ENCODE measurements at regions not wholly inside any gene's neighbourhood (a gene's known extent, or its start where the extent isn't known, plus 50 kb on each side); places are given as distances from the start of the nearest gene placed in this dataset.

DNA sequence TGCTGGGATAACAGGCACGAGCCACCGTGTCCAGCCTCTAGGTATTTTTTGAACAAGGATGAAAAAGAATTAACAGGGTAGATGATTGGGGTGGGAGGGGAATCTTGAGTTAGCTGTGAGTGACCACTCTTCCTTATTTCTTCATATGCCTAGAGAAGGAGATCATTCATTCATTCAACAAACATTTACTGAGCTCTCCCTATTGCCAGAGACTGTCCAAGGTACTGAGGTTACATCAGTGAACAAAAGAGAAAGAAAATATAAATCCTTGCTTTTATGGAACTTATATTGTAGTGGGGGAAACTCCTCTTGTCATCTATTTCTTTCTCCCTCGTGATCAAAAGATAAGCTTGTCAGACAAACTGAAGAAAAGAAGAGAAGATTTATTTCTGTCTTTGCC lies 62.9 kb downstream of the S1PR1 start:
- no peak overlapping the region for H3K4me3 ChIP-seq (ENCODE audit: low read length)
- no peak for TF ChIP-seq CTCF (IDR thresholded peaks at IDR 0.05; ENCODE audit: insufficient read depth, low read depth, low read length, missing control alignments)
- DNase-seq (ENCODE audit: low read depth) = no peak

DNA sequence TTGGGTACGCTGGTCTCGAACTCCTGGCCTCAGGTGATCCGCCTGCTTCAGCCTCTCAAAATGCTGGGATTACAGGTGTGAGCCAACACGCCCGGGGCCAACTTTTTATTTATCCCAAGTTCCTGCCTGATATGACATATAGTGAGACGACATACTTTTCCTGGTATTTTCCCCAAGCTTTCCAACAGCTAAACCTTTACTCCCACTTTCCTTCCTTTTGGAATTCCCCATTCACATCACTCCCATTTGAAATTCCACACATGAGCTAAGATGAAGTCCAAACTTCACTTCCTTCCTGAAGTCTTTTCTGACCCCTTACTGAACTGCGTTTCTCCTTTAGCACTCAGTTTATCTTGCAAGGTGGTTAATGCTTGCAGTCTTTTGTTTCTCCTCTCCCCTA lies 64.1 kb downstream of the S1PR1 start:
- no peak for TF ChIP-seq CTCF (IDR thresholded peaks at IDR 0.05; ENCODE audit: insufficient read depth, low read depth, low read length, missing control alignments)
- DNase-seq (ENCODE audit: low read depth) = no peak

DNA sequence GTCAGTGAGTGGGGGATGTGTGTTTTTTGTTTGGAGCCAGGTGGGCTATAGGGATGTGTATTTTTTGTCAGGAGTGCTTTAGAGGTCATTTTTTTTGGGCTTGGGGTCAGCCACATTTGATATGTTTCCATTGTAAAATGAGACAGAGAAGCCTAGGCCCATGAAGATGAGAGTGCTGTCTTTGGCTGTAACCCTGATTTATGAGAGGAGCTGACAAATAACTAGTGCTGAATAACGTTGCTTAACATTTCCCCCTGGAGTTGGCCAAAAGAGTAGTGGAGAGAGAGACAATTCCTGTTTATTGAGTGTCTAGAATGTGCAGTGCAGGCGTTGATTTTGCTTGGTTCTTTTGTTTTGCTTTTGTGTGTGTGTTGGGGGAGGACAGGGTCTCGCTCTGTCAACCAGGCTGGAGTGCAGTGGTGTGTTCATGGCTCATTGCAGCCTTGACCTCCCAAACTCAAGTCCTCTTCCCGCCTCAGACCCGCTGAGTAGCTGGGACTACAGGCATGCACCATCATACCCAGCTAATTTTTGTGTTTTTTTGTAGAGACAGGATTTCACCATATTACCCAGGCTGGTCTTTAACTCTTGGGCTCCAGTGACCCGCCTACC lies 64.7 kb downstream of the S1PR1 start:
- no peak for DNase-seq (ENCODE audit: low read depth)
- no peak for TF ChIP-seq CTCF (IDR thresholded peaks at IDR 0.05; ENCODE audit: insufficient read depth, low read depth, low read length, missing control alignments)
- H3K4me3 ChIP-seq (ENCODE audit: low read length) = no peak overlapping the region

More for the DNA sequence above, 64.1 kb downstream of the S1PR1 start:
- H3K4me3 ChIP-seq (ENCODE audit: low read length) = no peak overlapping the region

DNA sequence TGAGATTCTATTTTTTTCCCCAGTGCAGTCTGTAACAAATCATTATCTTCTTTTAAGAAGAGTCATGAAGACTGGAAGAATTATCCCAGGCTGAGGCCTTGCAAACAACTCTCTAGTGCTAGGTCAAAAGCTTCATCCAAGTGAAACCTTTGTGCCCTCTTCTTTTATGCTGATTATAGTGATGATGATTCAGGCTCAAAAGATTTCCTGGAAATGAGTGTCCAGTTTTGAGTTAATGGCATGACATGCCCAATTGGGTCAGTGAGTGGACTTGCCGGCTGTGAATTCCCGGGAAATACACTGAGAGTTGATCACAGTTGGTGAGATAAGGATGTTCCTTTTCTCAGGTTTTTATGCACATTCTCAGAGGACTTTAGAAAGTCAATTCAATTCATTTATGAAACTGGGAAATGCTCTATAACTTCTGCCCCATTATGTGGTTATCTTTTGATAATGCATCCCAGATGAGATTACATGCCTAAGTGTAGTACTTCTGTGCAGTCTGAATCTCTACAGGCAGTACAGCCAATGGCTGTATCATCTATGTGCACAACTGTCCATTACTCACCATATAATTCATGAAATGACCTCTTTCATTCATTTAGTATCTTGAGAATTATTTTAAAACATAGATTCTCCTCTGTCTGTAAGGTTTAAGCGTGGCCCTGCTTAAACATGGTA lies 66.2 kb downstream of the S1PR1 start:
- no peak for DNase-seq (ENCODE audit: low read depth)
- no peak overlapping the region for H3K4me3 ChIP-seq (ENCODE audit: low read length)
- no peak for TF ChIP-seq CTCF (IDR thresholded peaks at IDR 0.05; ENCODE audit: insufficient read depth, low read depth, low read length, missing control alignments)

DNA sequence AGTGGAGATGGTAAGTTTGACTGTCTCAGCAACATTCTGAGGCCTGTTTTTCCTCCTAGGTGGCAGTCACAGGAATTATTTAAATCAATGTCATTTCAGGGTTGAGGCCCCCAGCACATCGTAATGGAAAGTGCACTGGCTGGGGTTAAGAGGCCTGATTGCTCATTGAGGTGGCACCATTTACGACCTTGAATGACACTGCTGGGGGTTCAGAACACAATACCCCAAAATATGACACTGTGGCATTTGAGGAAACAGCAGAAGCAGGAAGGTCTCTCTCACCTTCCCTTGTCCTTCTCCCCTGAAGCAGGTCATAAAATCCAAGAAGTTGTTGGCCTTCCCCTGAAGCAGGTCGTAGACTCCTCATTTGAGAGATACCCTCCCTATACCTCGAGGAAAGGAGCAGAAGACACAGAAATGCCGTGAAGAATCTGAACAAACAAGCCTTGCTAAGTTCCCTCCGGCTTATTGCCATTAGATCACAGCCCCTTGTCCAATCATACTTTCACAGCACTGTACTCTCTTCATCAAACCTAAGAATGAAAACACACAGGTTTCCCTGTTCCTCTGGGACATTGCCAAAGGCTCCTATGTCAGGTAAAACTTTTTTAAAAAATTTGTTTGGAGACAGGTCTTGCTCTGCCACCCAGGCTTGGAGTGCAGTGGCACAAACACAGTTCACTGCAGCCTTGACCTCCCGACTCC lies 71.3 kb downstream of the S1PR1 start:
- TF ChIP-seq CTCF (IDR thresholded peaks at IDR 0.05; ENCODE audit: insufficient read depth, low read depth, low read length, missing control alignments) = no peak
- H3K4me3 ChIP-seq (ENCODE audit: low read length) = no peak overlapping the region
- DNase-seq (ENCODE audit: low read depth) = no peak

GRCh38 chr1:101308935-101309333 lies 72.1 kb downstream of the S1PR1 start:
- no peak overlapping the region for H3K4me3 ChIP-seq (ENCODE audit: low read length)
- DNase-seq (ENCODE audit: low read depth) = no peak
- no peak for TF ChIP-seq CTCF (IDR thresholded peaks at IDR 0.05; ENCODE audit: insufficient read depth, low read depth, low read length, missing control alignments)
